ENCODE measurements at regions not wholly inside any gene's neighbourhood (a gene's known extent, or its start where the extent isn't known, plus 50 kb on each side); places are given as distances from the start of the nearest gene placed in this dataset.
"Not testable (repeated sequence)": the region's sequence is repeated elsewhere in the genome, so short reads cannot be mapped to it uniquely, and the experiment has no call there.

DNA sequence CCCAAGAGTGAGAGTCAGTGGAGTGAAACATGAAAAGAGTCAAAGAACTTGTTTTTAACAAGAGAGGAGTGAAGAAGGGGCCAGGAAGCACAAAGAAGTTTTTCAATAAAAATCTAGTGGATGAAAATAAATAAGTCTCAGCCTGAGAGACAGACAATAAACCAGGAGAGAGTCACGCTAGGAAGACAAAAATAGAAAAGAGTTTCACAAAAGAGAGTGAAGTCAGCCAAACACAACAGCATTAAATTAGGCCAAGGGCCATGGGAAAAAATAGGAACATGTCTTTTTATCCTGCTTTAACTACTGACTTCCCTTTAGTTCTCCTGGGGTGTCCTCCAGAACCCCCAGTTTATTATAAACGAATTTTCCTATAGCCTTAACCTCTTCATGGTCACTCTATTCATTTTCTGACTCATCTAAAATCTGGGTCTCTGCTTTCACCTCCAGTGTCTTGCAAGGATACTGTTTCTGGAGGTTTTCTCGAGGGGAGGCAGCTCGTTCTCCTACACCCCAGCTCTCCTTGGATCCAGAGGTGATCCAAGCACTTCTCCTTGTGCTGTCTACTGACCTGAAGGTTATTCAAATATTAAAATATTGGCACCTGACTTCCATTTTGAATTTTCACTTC lies 571.5 kb upstream of the PPP2R3A start:
- no peak for DNase-seq (ENCODE audit: low read depth, low spot score)

DNA sequence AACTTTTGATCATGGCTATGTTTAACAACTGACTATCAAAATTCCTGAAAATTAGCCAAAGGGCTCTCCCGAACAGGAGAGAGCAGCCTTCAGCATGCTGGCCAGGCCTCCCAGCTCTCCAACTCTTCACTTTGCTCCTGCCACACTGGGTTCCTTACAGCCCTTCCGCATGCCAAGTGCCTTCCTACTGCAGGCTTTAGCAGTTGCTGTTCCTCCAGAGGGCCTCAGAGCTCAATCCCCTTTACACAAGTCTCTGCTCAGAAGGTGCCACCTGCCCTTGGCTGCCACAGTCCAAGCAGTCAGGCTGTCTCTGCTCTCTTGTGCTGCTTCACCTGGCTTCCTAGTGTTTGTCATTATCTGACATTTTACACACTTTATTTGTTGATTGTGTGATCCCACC lies 553.1 kb upstream of the PPP2R3A start:
- DNase-seq (ENCODE audit: low read depth, low spot score), result no peak

- no peak for DNase-seq (ENCODE audit: low read depth, low spot score)
Observed at GRCh38 chr3:135416182-135416581, 549.3 kb upstream of the PPP2R3A start.

DNA sequence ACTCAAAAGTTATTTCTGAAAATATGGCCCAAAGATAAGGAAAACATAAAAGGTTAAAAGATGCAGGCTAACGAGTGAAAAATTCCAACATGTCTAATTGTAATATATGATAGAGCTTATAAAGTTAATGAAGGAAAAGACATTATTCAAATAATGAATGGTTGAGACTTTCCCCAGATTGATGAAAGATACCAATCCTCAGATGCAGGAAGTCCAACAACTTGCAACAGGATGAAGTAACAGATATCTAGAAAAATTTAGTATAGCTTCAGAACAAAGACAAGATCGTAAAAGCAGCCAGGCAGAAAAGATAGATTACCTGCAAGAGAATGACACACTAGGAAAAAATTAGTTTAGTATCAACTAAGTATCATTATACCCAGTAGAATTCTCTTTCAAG lies 546.4 kb upstream of the PPP2R3A start:
- no peak for DNase-seq (ENCODE audit: low read depth, low spot score)

DNA sequence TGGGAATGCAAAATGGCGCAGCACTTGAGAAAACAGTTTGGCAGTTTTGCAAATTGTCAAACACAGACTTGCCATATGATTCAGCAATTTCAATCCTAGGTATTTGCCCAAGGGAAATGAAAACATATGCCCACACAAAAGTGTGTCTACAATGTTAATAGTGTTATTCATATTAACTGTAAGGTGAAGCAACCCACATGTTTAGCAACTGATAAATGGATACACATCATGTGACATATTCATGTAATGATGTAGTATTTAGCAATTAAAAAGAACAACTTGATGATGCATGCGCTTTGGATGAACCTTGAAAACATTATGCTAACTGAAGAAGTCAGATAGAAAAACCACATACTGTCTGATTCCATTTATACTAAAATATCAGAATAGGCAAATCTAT lies 539.0 kb upstream of the PPP2R3A start:
- DNase-seq (ENCODE audit: low read depth, low spot score), result no peak

DNA sequence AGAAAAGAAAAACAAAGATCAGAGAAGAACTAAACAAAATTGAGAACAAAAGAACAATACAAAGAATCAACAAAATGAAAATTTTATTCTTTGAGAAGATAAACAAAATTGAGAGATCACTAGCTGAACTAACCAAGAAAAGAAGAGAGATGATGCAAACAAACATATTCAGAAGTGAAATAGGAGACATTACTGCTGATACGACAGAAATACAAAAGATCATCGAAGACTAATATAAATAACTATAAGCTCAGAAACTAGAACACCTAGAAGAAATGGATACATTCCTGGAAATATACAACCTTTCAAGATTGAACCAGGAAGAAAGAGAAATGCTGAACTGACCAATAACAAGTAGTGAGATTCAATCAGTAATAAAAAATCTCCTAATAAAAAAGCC lies 533.1 kb upstream of the PPP2R3A start:
- DNase-seq (ENCODE audit: low read depth, low spot score), result no peak

DNA sequence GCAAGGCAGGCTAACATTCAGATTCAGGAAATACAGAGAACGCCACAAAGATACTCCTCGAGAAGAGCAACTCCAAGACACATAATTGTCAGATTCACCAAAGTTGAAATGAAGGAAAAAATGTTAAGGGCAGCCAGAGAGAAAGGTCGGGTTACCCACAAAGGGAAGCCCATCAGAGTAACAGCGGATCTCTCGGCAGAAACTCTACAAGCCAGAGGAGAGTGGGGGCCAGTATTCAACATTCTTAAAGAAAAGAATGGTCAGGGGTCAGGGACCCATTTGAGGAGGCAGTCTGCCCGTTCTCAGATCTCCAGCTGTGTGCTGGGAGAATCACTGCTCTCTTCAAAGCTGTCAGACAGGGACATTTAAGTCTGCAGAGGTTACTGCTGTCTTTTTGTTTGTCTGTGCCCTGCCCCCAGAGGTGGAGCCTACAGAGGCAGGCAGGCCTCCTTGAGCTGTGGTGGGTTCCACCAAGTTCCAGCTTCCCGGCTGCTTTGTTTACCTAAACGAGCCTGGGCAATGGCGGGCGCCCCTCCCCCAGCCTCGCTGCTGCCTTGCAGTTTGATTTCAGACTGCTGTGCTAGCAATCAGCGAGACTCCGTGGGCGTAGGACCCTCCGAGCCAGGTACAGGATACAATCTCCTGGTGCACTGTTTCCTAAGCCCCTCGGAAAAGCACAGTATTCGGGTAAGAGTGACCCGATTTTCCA lies 526.5 kb upstream of the PPP2R3A start:
- DNase-seq (ENCODE audit: low read depth, low spot score), result not testable (repeated sequence)

GRCh38 chr3:135439632-135440031 lies 525.9 kb upstream of the PPP2R3A start:
- DNase-seq (ENCODE audit: low read depth, low spot score), result not testable (repeated sequence)

DNA sequence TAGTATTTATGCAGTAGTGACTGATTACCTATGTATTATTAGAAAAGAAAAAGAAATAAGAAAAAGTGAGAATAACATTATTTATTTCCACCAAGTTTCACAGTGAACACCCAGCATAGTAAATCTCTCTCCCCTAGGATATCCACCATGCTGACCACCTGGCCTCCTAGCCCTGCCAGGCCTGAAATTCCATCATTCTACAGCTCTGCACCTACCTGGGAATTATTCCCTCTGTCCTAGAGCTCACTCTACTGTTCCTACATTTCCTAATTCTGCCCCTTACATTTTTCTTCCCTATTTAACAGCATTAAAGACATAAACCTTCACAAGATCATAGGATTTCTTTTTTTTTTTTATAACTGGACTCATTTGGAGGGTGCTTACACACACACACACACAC lies 525.3 kb upstream of the PPP2R3A start:
- no peak for DNase-seq (ENCODE audit: low read depth, low spot score)

DNA sequence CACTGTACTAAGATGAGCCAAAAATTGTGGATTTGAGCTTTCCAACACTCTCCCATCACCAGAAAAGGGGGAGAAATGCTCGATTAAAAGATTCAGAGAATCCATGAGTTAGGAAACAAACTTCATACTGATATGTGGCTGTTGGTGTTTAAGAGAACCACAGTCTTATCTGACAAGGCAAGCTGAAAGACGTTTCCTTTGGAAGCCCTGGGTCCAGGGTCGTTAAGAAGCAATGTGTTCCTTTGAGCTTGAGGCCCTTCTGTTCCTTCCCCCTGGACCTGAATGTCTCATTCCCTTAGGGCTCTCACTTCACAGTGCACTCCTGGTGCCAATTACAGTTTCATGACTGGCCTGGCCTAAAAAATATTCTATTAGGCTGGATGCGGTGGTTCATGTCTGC lies 524.8 kb upstream of the PPP2R3A start:
- no peak for DNase-seq (ENCODE audit: low read depth, low spot score)

- no peak for DNase-seq (ENCODE audit: low read depth, low spot score)
Observed at GRCh38 chr3:135444058-135444457, 521.5 kb upstream of the PPP2R3A start.

DNA sequence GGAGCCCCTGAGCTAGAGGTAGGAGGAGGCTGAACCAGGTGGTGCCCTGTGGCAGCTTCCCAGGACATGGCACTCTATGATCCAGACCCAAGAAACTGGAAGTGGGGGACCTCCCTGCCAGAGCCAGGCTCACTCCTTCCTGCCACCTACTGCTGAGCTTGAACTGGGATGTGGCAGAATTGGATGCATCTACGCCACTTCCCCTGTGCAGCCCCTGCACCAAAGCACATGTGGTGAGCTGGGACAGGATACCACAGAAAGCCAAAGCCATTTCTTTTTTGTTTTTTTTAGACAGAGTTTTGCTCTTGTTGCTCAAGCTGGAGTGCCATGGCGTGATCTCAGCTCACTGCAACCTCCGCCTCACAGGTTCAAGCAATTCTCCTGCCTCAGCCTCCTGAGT lies 518.0 kb upstream of the PPP2R3A start:
- no peak for DNase-seq (ENCODE audit: low read depth, low spot score)

GRCh38 chr3:135448520-135448919 lies 517.0 kb upstream of the PPP2R3A start:
- no peak for DNase-seq (ENCODE audit: low read depth, low spot score)

- no peak for DNase-seq (ENCODE audit: low read depth, low spot score)
Observed at GRCh38 chr3:135449046-135449445, 516.5 kb upstream of the PPP2R3A start.

DNA sequence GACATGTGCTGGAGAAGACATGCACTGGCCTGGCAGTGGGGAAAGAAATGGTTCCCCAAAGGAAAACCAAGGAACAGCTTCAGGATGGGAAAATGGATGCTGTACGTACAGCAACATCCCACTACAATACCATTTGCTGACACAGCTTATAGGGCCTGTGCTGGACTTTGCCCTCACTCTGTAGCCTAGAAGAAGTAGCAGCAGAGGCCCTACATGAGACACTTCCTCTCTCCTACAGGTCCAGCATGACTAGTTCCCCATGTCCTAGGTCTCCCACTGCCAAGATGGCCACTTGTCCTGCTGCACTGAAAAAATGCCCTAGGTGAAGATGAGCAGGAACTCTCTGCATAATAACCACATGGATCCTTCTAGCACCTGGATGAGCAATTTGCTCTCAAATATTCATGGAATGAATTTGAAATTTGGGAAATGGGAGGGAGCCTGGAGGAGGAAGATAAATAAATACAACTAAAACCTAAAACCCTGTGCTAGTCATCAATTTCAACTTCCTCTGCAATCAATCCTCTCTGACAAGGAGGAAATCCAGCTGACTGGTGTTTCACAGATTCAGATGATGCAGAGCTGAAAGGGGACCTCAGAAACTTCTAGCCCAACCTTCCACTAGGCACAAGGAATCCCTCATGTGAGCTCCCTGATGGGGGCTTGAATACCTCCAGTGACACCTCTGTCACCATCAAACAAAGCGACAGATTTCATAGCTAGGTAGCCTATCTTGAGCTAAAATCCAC lies 514.3 kb upstream of the PPP2R3A start:
- no peak for DNase-seq (ENCODE audit: low read depth, low spot score)

- no peak for DNase-seq (ENCODE audit: low read depth, low spot score)
Observed at GRCh38 chr3:135452881-135453280, 512.6 kb upstream of the PPP2R3A start.

- DNase-seq (ENCODE audit: low read depth, low spot score), result no peak
Observed at GRCh38 chr3:135453326-135453725, 512.2 kb upstream of the PPP2R3A start.

GRCh38 chr3:135454890-135455289 lies 510.6 kb upstream of the PPP2R3A start:
- no peak for DNase-seq (ENCODE audit: low read depth, low spot score)

GRCh38 chr3:135456108-135456790 lies 509.3 kb upstream of the PPP2R3A start:
- no peak for DNase-seq (ENCODE audit: low read depth, low spot score)

- DNase-seq (ENCODE audit: low read depth, low spot score), result no peak
Observed at GRCh38 chr3:135458541-135459322, 506.8 kb upstream of the PPP2R3A start.

- no peak for DNase-seq (ENCODE audit: low read depth, low spot score)
Observed at GRCh38 chr3:135460273-135460672, 505.3 kb upstream of the PPP2R3A start.

- DNase-seq (ENCODE audit: low read depth, low spot score), result no peak
Observed at GRCh38 chr3:135471911-135472310, 493.6 kb upstream of the PPP2R3A start.

All from astrocyte of the hippocampus (primary cell).